ENCODE measurements at regions not wholly inside any gene's neighbourhood (a gene's known extent, or its start where the extent isn't known, plus 50 kb on each side); places are given as distances from the start of the nearest gene placed in this dataset.

GRCh38 chr15:31869686-31870307 lies 160.5 kb upstream of the CHRNA7 start:
- no peak for DNase-seq (ENCODE audit: low read depth in 2 of 2)

GRCh38 chr15:31870328-31871165 lies 159.8 kb upstream of the CHRNA7 start, which contains the start of gene OTUD7A:
TSS of gene OTUD7A (minus strand) at chr15:31870673.
- DNase-seq (ENCODE audit: low read depth in 2 of 2) = peak; percentile 68 to 76

GRCh38 chr15:31871166-31871886 lies 159.0 kb upstream of the CHRNA7 start:
- no peak for DNase-seq (ENCODE audit: low read depth in 2 of 2)

- DNase-seq (ENCODE audit: low read depth in 2 of 2) = no peak
These were observed 158.4 kb upstream of the CHRNA7 start for GRCh38 chr15:31871887-31872281.

GRCh38 chr15:31887246-31887645 lies 143.1 kb upstream of the CHRNA7 start:
- DNase-seq (ENCODE audit: low read depth in 2 of 2) = no peak

GRCh38 chr15:31892513-31892912 lies 137.8 kb upstream of the CHRNA7 start:
- DNase-seq (ENCODE audit: low read depth in 2 of 2) = no peak

- no peak for DNase-seq (ENCODE audit: low read depth in 2 of 2)
These were observed 136.5 kb upstream of the CHRNA7 start for GRCh38 chr15:31893780-31894179.

GRCh38 chr15:31897746-31898145 lies 132.6 kb upstream of the CHRNA7 start:
- no peak for DNase-seq (ENCODE audit: low read depth in 2 of 2)

GRCh38 chr15:31901501-31901900 lies 128.8 kb upstream of the CHRNA7 start:
- no peak for DNase-seq (ENCODE audit: low read depth in 2 of 2)

- no peak for DNase-seq (ENCODE audit: low read depth in 2 of 2)
These were observed 125.3 kb upstream of the CHRNA7 start for GRCh38 chr15:31905054-31905453.

- no peak for DNase-seq (ENCODE audit: low read depth in 2 of 2)
These were observed 104.8 kb upstream of the CHRNA7 start for GRCh38 chr15:31925541-31925940.

GRCh38 chr15:31930967-31931366 lies 99.3 kb upstream of the CHRNA7 start:
- DNase-seq (ENCODE audit: low read depth in 2 of 2) = peak in 1 of 2 experiments; percentile 20

- no peak for DNase-seq (ENCODE audit: low read depth in 2 of 2)
These were observed 97.7 kb upstream of the CHRNA7 start for GRCh38 chr15:31932576-31932975.

GRCh38 chr15:31934821-31935220 lies 95.5 kb upstream of the CHRNA7 start:
- DNase-seq (ENCODE audit: low read depth in 2 of 2) = no peak

GRCh38 chr15:31953478-31953877 lies 76.8 kb upstream of the CHRNA7 start:
- no peak for DNase-seq (ENCODE audit: low read depth in 2 of 2)

GRCh38 chr15:31954374-31955172 lies 75.7 kb upstream of the CHRNA7 start:
- DNase-seq (ENCODE audit: low read depth in 2 of 2) = no peak

- DNase-seq (ENCODE audit: low read depth in 2 of 2) = no peak
These were observed 74.6 kb upstream of the CHRNA7 start for GRCh38 chr15:31955734-31956133.

- DNase-seq (ENCODE audit: low read depth in 2 of 2) = no peak
These were observed 72.7 kb upstream of the CHRNA7 start for GRCh38 chr15:31957581-31957980.

- DNase-seq (ENCODE audit: low read depth in 2 of 2) = no peak
These were observed 65.6 kb upstream of the CHRNA7 start for GRCh38 chr15:31964586-31965307.

GRCh38 chr15:31970007-31970406 lies 60.3 kb upstream of the CHRNA7 start:
- no peak for DNase-seq (ENCODE audit: low read depth in 2 of 2)

- no peak for DNase-seq (ENCODE audit: low read depth in 2 of 2)
These were observed 57.1 kb upstream of the CHRNA7 start for GRCh38 chr15:31973197-31973596.
